Type B pancreatic cell (in vitro differentiated cells): ENCODE measurements at regions not wholly inside any gene's neighbourhood (a gene's known extent, or its start where the extent isn't known, plus 50 kb on each side); places are given as distances from the start of the nearest gene placed in this dataset.
A peak's percentile ranks its signal among the peaks of the same experiment; 100 is the strongest.

Experiments used
- DNase-seq: peaks from one replicate; pipeline ENCODE4 v3.0.0; 2021; ENCODE audit warnings: mixed read lengths; ENCODE audit not compliant: unreplicated experiment; ENCODE audit errors: extremely low spot score
- H3K27ac Mint-ChIP-seq: 2 replicates; pipeline ENCODE4 v1.8.0; 2021; ENCODE audit warnings: mild to moderate bottlenecking, mixed read lengths
- H3K27me3 Mint-ChIP-seq: 2 replicates; pipeline ENCODE4 v1.8.0; 2021; ENCODE audit warnings: mixed read lengths
- H3K36me3 Mint-ChIP-seq: 2 replicates; pipeline ENCODE4 v1.8.0; 2021; ENCODE audit warnings: mixed read lengths
- H3K4me1 Mint-ChIP-seq: one replicate; pipeline ENCODE4 v1.8.0; 2021; ENCODE audit warnings: mixed read lengths; ENCODE audit not compliant: unreplicated experiment
- H3K4me3 Mint-ChIP-seq: 2 replicates; pipeline ENCODE4 v1.8.0; 2021; ENCODE audit warnings: mild to moderate bottlenecking, mixed read lengths
- H3K9me3 Mint-ChIP-seq: 2 replicates; pipeline ENCODE4 v1.8.0; 2021; ENCODE audit warnings: mixed read lengths
- TF ChIP-seq, protein P1 (sequence below): fragments of 200-600 bp; sonication (generic); conservative IDR thresholded peaks from 2 replicates; pipeline ENCODE4 v1.5.0; 2021; ENCODE audit warnings: antibody characterized with exemption, mild to moderate bottlenecking

DNA sequence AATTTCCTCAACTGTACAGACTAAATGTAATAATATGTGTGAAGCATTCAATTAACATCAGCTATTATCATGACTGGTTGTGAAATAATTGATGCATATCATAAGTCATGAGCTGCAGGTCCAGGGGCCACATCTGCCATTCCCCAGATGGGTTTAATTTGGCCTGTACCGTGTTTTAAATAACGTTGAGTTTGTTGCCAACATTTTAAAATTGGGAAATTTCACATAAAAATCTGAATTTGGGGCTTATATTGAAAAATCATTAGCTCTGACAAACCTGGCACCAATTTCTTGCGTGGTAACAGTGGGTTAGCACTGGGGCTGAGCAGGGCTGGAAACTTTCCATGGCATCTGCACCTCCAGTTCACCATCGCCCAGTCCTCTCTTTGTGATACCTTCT lies 193.9 kb downstream of the SNX19 start:
- Mint-ChIP-seq H3K27me3 (peaks cover 4% of the 10 kb centered on the region), H3K4me1 (peaks cover 42% of the 10 kb centered on the region)
- no peak for DNase-seq

DNA sequence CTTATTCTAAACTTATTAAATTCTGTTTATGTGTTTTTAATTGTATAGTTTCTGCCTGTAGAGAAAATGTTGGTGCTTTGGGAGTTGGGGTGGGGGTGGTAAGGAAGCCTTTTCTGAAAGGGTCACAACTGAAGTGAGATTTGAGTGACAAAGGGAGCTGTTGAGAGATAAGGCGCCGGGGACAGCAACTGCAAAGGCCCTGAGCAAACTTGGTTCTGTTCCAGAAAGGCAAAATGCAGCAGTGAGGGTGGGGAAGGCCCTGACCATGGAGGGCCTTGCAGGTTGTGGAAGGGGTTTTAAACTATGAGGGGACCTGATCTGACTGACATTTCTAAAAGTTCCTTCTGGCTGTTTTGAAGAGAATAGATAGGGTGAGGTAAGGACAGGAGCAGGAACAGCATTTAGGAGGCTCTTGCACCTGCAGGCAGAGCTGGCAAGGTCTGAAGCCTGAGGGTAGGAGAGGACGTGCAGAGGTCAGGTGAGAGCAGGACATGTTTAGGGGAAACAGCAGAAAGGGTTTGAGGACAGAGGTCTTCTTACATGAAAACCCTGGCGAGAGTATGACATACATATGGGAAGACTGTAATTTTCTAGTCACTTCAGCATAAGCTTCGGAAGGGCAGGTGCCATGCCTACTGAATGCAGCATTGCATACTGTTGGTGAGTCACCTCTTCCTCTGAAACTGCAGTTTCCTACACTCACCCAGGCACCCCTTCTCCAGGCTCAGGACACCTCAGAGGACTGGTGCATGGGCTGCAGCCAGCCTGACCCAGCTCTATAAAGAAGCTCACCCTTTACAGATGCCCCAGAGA lies 190.7 kb downstream of the SNX19 start:
- H3K9me3 Mint-ChIP-seq: no peaks in the 10 kb centered on the region
- no peak for DNase-seq
- H3K27me3 Mint-ChIP-seq: no peaks in the 10 kb centered on the region
- no peaks in the 10 kb centered on the region for H3K36me3 Mint-ChIP-seq
- TF ChIP-seq, protein P1, sequence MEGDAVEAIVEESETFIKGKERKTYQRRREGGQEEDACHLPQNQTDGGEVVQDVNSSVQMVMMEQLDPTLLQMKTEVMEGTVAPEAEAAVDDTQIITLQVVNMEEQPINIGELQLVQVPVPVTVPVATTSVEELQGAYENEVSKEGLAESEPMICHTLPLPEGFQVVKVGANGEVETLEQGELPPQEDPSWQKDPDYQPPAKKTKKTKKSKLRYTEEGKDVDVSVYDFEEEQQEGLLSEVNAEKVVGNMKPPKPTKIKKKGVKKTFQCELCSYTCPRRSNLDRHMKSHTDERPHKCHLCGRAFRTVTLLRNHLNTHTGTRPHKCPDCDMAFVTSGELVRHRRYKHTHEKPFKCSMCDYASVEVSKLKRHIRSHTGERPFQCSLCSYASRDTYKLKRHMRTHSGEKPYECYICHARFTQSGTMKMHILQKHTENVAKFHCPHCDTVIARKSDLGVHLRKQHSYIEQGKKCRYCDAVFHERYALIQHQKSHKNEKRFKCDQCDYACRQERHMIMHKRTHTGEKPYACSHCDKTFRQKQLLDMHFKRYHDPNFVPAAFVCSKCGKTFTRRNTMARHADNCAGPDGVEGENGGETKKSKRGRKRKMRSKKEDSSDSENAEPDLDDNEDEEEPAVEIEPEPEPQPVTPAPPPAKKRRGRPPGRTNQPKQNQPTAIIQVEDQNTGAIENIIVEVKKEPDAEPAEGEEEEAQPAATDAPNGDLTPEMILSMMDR: no peak
- H3K4me3 Mint-ChIP-seq: no peak overlapping the region
- H3K27ac Mint-ChIP-seq: no peak overlapping the region
- peaks cover 36% of the 10 kb centered on the region for H3K4me1 Mint-ChIP-seq

More for the DNA sequence above, 193.9 kb downstream of the SNX19 start:
- Mint-ChIP-seq H3K27ac (no peak overlapping the region), H3K9me3 (no peaks in the 10 kb centered on the region), H3K36me3 (no peaks in the 10 kb centered on the region), H3K4me3 (no peak overlapping the region)
- TF ChIP-seq, protein P1: no peak

DNA sequence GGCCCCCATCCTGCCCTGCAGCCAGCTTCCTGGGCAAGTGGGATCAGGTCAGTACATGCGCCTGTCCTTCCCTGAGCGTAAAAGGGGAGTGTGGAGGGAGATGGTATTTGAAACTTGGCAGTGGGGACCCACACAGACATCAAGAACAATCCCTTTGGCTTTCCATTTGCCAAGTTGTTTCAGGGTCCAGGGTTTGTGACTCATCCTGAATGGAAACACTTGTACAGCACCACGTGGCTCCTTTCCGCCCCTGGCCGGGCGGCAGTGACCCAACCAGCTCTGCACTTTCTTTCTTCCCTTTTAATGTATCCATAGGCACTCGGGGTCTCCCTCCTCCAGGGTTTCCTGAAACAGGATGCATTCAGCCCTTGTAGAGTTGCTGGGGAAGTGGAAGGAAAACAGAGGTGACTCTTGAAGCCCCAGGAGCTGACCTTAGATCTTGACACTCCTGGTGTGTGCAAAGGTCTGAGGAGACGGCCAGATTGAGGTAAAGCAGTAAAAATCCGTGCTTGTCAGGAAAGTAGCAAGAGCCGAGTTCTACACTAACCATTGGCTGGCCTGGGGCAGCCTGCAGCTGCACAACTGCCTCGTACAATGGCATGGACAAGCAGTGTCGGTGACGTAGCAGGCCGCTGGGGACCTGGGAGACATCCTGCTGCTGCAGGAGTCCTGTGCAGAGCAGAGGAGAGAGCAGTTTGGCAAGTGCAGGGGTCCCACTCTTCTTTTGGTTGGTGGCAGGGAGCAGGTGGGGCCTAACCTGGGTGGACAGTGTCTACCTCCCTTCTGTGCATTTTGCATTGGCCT lies 189.8 kb downstream of the SNX19 start:
- Mint-ChIP-seq H3K4me3 (no peak overlapping the region), H3K9me3 (no peaks in the 10 kb centered on the region), H3K27me3 (no peaks in the 10 kb centered on the region), H3K4me1 (peaks cover 33% of the 10 kb centered on the region), H3K27ac (no peak overlapping the region), H3K36me3 (no peaks in the 10 kb centered on the region)
- no peak for DNase-seq
- TF ChIP-seq, protein P1: no peak

DNA sequence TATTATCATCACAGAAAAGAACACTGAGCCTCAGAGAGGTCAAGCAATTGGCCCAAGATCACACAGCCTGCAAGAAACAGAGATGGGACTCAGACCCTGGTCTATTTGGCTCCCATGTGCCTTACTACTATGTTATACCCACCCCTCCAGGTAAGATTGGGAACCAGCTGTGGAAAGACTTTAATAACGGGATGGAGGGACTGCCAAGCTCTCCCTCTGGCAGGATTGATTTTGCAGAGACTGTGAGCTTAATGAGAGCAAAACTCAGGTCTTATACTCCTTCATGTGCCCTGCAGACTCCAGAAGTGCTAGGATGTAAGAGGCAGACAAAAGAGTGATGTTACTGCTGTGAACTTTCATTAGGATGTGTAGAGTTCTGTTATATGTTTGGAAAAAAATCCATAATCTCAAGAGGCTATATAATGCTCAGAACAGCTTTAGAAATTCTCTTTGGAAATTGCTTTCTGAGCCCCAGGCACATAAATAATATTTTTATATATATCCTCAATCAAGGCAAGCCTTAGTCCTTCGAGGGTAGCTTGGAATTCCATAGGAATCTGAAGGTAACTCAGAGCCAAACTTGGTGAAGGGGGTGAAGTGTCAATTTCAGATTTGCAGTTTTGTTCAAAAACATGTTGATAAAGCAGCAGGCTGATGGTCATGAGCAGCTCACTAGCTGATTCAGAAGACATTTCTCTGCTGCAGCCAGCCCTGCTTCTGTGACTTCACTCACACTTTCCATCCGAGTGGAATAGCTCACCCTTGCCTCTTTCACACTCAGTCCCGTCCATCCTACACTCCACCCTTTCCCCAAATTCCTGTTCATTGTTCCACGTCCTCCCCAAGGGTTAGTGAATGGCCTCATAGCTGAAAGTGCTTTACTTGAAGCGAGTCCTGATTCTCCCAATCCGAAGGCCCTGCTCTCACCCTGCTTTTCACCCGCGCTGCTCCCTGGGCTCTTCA lies 188.8 kb downstream of the SNX19 start:
- peak overlapping the region; percentile 3 for H3K4me3 Mint-ChIP-seq
- H3K4me1 Mint-ChIP-seq: peaks cover 29% of the 10 kb centered on the region
- no peak for DNase-seq
- H3K36me3 Mint-ChIP-seq: no peaks in the 10 kb centered on the region
- no peaks in the 10 kb centered on the region for H3K9me3 Mint-ChIP-seq
- H3K27me3 Mint-ChIP-seq: no peaks in the 10 kb centered on the region
- no peak overlapping the region for H3K27ac Mint-ChIP-seq
- TF ChIP-seq, protein P1: no peak
